ENCODE measurements at regions not wholly inside any gene's neighbourhood (a gene's known extent, or its start where the extent isn't known, plus 50 kb on each side); places are given as distances from the start of the nearest gene placed in this dataset.

DNA sequence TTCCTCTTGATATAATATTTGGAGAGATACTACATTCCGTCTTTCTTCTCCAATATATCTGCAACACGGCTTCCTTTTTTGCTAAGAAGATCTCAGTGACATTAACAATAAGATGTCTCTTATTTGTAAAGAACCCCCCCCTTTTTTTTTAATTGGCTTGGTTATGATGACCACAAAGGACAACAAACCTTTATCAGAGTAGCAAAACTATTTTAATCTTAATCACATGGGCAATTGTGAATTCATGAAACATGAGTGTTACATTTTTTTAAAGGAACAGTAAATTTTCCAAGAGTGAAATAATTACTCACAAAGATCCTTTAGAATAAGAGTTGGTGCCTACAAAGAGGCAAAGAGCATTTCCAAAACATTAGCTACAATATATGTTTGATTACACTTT is 554.1 kb downstream of the MAT2B start:
- 76 to 84% methylated on average over 2 of the region's 2 CpGs for WGBS, 2 donors

DNA sequence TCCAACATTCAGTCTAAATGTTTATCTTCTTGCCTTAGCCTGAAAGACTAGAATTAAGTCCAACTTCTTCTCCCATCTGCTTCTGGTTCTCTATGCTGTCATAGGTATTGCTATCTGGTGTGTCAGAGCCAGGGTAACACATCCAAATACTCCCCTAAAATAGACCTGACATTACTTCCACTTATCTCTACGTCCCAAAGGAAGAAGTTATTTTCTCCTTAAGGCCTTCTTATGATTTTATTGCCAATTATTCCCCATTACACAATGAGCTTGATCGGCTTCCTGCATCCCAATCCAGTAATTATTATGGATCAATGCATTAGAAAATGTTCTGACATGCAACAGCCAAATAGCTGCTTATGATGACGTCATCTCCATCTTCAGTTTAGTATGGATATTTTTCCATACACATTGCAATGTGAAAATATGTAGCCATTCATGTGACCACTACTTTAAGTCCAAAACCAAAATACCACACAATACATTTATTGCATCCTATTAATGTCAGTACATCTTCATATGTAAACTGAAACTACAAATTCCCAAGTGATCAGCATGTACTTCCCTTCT is 555.5 kb downstream of the MAT2B start:
- Histone ChIP-seq H3K27ac (ENCODE audit: low read depth in 1 of 2, low read length in 2 of 2) (no peak overlapping the region), H3K4me1 (ENCODE audit: control insufficient read depth in 1 of 2, insufficient read depth in 2 of 2, low read length in 2 of 2) (no peaks in the 10 kb centered on the region), H3K36me3 (ENCODE audit: control insufficient read depth in 1 of 2, insufficient read depth in 2 of 2, low read length in 1 of 2) (no peaks in the 10 kb centered on the region), H3K27me3 (ENCODE audit: control insufficient read depth in 1 of 2, insufficient read depth in 2 of 2, low read length in 1 of 2) (no peaks in the 10 kb centered on the region), H3K4me3 (ENCODE audit: low read length in 2 of 2) (no peak overlapping the region), H3K9me3 (ENCODE audit: control insufficient read depth, low read length) (no peaks in the 10 kb centered on the region)
- WGBS, 2 donors, result 70 to 73% methylated on average over 3 of the region's 3 CpGs
- DNase-seq (no peak), ATAC-seq (ENCODE audit: low FRiP score) (no peak)
- intact Hi-C loops (cut with DNase I), result no loop called here

More for the DNA sequence above, 554.1 kb downstream of the MAT2B start:
- peaks cover 0 to 2% of the 10 kb centered on the region in 2 donors for H3K4me1 ChIP-seq (ENCODE audit: control insufficient read depth in 1 of 2, insufficient read depth in 2 of 2, low read length in 2 of 2)
- no peaks in the 10 kb centered on the region for H3K27me3 ChIP-seq (ENCODE audit: control insufficient read depth in 1 of 2, insufficient read depth in 2 of 2, low read length in 1 of 2)
- no peak overlapping the region for H3K4me3 ChIP-seq (ENCODE audit: low read length in 2 of 2)
- DNase-seq (no peak), ATAC-seq (ENCODE audit: low FRiP score) (no peak)
- H3K9me3 ChIP-seq (ENCODE audit: control insufficient read depth, low read length), result no peaks in the 10 kb centered on the region
- no peak overlapping the region for H3K27ac ChIP-seq (ENCODE audit: low read depth in 1 of 2, low read length in 2 of 2)
- no peaks in the 10 kb centered on the region for H3K36me3 ChIP-seq (ENCODE audit: control insufficient read depth in 1 of 2, insufficient read depth in 2 of 2, low read length in 1 of 2)
- intact Hi-C loops (cut with DNase I), result no loop called here

DNA sequence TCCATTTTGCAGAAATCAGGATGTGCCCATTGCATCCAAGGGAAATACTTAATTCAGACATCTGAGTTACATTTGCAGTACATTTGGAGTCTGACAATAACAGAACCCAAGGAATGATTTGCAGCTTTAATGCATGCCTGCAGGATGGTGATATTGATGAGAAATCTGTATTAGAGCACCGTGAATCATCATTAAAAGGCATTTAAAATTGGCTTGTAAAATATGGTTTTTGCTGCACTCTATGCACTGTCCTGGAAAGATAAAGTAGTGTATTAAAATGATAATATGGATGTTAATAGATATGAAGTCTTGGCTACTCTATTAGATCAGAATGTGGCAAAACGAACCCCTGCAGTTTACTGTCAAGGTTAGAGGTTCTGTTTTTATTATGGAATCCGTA is 556.9 kb downstream of the MAT2B start:
- ATAC-seq (ENCODE audit: low FRiP score) (no peak), DNase-seq (no peak)
- H3K4me1 ChIP-seq (ENCODE audit: control insufficient read depth in 1 of 2, insufficient read depth in 2 of 2, low read length in 2 of 2), result no peaks in the 10 kb centered on the region
- no peaks in the 10 kb centered on the region for H3K27me3 ChIP-seq (ENCODE audit: control insufficient read depth in 1 of 2, insufficient read depth in 2 of 2, low read length in 1 of 2)
- no peak overlapping the region for H3K27ac ChIP-seq (ENCODE audit: low read depth in 1 of 2, low read length in 2 of 2)
- no peak overlapping the region for H3K4me3 ChIP-seq (ENCODE audit: low read length in 2 of 2)
- no peaks in the 10 kb centered on the region for H3K9me3 ChIP-seq (ENCODE audit: control insufficient read depth, low read length)
- H3K36me3 ChIP-seq (ENCODE audit: control insufficient read depth in 1 of 2, insufficient read depth in 2 of 2, low read length in 1 of 2), result no peaks in the 10 kb centered on the region
- intact Hi-C loops (cut with DNase I), result no loop called here
- WGBS, 2 donors, result 54 to 55% methylated on average over 3 of the region's 3 CpGs

DNA sequence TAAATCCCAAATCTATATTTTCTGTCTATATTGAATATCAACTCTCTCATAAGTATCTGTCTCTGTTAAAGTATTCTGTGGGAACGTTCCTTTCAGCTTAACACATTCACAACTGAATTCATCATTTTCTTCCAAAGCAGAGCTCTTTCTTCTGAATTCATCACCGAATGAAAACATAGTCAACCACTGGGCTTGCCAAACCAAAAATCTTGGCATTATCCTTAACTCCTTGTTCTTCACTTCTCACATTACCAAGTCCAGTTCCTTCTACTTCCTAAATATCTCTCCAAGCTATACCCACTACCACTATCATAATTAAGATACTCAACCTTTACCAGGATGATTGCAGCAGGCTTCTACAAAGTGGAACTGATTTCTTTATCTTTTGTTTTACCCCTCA is 559.8 kb downstream of the MAT2B start:
- intact Hi-C loops (cut with DNase I), result no loop called here
- ATAC-seq (ENCODE audit: low FRiP score), result no peak
- no peak overlapping the region for H3K4me3 ChIP-seq (ENCODE audit: low read length in 2 of 2)
- no peaks in the 10 kb centered on the region for H3K27me3 ChIP-seq (ENCODE audit: control insufficient read depth in 1 of 2, insufficient read depth in 2 of 2, low read length in 1 of 2)
- DNase-seq, result no peak
- 70 to 72% methylated on average over 2 of the region's 2 CpGs for WGBS, 2 donors
- no peaks in the 10 kb centered on the region for H3K36me3 ChIP-seq (ENCODE audit: control insufficient read depth in 1 of 2, insufficient read depth in 2 of 2, low read length in 1 of 2)
- H3K9me3 ChIP-seq (ENCODE audit: control insufficient read depth, low read length), result no peaks in the 10 kb centered on the region
- no peak overlapping the region for H3K27ac ChIP-seq (ENCODE audit: low read depth in 1 of 2, low read length in 2 of 2)
- no peaks in the 10 kb centered on the region for H3K4me1 ChIP-seq (ENCODE audit: control insufficient read depth in 1 of 2, insufficient read depth in 2 of 2, low read length in 2 of 2)

DNA sequence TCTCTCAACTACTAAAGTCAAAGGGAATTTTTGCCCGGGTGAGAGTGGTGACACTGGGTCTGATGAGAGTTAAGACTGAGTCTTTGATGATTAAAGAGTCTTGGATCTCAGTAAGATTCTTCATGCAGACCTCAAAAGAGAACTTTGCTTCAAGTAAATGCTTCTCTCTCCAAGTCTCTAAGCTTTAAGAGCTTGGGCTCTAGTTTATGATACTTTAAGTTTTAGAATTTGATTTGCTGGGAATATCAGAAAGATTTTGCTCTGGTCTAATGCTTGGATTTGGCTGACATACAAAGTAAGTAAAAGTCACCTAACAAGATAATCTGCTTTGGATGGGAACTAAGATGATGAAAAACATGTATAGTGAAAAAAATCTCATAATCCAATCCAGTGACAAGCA is 566.3 kb downstream of the MAT2B start:
- H3K4me1 ChIP-seq (ENCODE audit: control insufficient read depth in 1 of 2, insufficient read depth in 2 of 2, low read length in 2 of 2), result no peaks in the 10 kb centered on the region
- H3K4me3 ChIP-seq (ENCODE audit: low read length in 2 of 2), result no peak overlapping the region
- intact Hi-C loops (cut with DNase I), result no loop called here
- H3K27me3 ChIP-seq (ENCODE audit: control insufficient read depth in 1 of 2, insufficient read depth in 2 of 2, low read length in 1 of 2), result no peaks in the 10 kb centered on the region
- H3K36me3 ChIP-seq (ENCODE audit: control insufficient read depth in 1 of 2, insufficient read depth in 2 of 2, low read length in 1 of 2), result no peaks in the 10 kb centered on the region
- ATAC-seq (ENCODE audit: low FRiP score) (no peak), DNase-seq (no peak)
- WGBS, 2 donors, result 72 to 78% methylated on average over 1 of the region's 1 CpG
- no peak overlapping the region for H3K27ac ChIP-seq (ENCODE audit: low read depth in 1 of 2, low read length in 2 of 2)
- H3K9me3 ChIP-seq (ENCODE audit: control insufficient read depth, low read length), result peaks cover 2% of the 10 kb centered on the region

DNA sequence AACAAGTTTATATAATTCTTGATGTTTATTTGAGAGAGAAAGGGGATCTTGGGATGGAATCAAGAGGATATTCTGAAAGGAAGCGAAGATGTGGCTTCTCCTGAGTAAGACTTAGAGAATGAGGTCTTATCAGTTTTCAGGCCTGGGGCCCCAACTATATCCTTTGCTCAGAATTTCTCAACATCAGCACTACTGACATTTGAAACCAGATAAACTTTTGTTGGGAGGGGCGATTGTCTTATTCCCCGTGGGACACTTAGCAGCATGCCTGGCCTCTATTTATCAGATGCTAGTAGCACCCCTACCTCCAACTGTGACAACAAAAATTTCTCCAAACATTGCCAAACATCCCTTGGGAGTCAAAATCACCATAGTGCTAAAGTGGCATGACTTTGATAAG is 567.7 kb downstream of the MAT2B start:
- Histone ChIP-seq H3K27me3 (ENCODE audit: control insufficient read depth in 1 of 2, insufficient read depth in 2 of 2, low read length in 1 of 2) (no peaks in the 10 kb centered on the region), H3K4me1 (ENCODE audit: control insufficient read depth in 1 of 2, insufficient read depth in 2 of 2, low read length in 2 of 2) (no peaks in the 10 kb centered on the region), H3K4me3 (ENCODE audit: low read length in 2 of 2) (no peak overlapping the region), H3K9me3 (ENCODE audit: control insufficient read depth, low read length) (peaks cover 3% of the 10 kb centered on the region), H3K36me3 (ENCODE audit: control insufficient read depth in 1 of 2, insufficient read depth in 2 of 2, low read length in 1 of 2) (no peaks in the 10 kb centered on the region), H3K27ac (ENCODE audit: low read depth in 1 of 2, low read length in 2 of 2) (no peak overlapping the region)
- ATAC-seq (ENCODE audit: low FRiP score) (no peak), DNase-seq (no peak)
- WGBS, 2 donors, result 35 to 50% methylated on average over 3 of the region's 3 CpGs
- intact Hi-C loops (cut with DNase I), result no loop called here

DNA sequence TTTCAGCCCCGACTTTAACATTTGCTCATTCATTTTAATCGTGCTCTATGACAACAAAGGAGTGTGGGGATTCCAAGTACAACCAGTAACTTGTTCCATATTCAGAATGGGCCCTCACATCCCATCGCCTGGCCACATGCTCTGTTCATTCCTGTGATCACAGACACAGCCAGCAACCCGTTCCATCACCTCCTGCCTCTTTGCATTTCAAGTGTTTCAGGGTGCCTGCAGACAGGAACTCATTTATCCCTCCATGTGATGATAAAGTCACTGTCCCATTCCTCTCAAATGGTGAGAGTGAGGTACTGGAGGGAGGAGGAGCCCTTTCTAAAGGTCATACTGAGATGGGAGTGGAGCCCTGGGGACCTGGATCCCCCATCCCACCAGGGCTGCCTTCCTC is 571.1 kb downstream of the MAT2B start:
- H3K4me1 ChIP-seq (ENCODE audit: control insufficient read depth in 1 of 2, insufficient read depth in 2 of 2, low read length in 2 of 2), result no peaks in the 10 kb centered on the region
- DNase-seq (no peak), ATAC-seq (ENCODE audit: low FRiP score) (no peak)
- no peaks in the 10 kb centered on the region for H3K36me3 ChIP-seq (ENCODE audit: control insufficient read depth in 1 of 2, insufficient read depth in 2 of 2, low read length in 1 of 2)
- no peak overlapping the region for H3K27ac ChIP-seq (ENCODE audit: low read depth in 1 of 2, low read length in 2 of 2)
- WGBS, 2 donors, result 68 to 75% methylated on average over 4 of the region's 4 CpGs
- peaks cover 3% of the 10 kb centered on the region for H3K9me3 ChIP-seq (ENCODE audit: control insufficient read depth, low read length)
- no peak overlapping the region for H3K4me3 ChIP-seq (ENCODE audit: low read length in 2 of 2)
- intact Hi-C loops (cut with DNase I), result no loop called here
- H3K27me3 ChIP-seq (ENCODE audit: control insufficient read depth in 1 of 2, insufficient read depth in 2 of 2, low read length in 1 of 2), result no peaks in the 10 kb centered on the region

DNA sequence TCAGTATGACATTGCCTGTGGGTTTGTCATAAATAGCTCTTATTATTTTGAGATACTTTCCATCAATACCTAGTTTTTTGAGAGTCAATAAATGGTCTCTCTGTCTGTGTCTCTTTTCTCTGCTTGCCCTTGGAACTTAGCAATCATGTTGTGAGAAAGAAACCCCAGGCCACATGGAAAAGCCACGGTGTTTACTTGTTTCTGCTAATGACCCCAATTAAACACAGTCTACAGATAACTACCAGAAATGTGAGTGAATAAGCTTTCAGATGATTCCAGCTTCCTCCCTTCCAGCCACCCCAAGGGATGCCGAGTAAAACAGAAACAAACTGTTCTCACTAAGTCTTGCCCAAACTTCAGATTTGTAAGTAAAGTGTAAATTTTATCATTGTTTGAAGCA is 584.9 kb downstream of the MAT2B start:
- 49 to 64% methylated on average over 2 of the region's 2 CpGs for WGBS, 2 donors

DNA sequence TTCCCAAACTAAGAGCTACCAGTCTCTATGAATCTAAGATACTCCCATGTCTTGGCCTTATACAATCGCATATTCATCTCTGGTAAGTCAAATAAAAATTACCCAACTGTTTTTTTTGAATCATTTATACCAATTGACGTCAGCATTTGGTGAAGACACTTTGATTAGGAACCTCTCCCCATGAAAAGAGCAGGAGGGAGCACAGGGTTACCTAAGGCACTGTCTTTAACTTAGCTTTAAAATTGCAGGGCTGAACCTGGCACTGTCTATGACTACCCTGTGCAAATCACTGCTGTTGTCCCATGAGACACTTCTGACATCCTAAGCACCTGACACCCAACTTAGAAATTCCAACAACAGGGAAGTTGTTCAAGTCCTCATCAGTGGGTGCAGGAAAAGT is 586.4 kb downstream of the MAT2B start:
- intact Hi-C loops (cut with DNase I), result no loop called here
- 68 to 70% methylated on average over 2 of the region's 2 CpGs for WGBS, 2 donors
- H3K9me3 ChIP-seq (ENCODE audit: control insufficient read depth, low read length), result no peaks in the 10 kb centered on the region
- H3K4me3 ChIP-seq (ENCODE audit: low read length in 2 of 2), result no peak overlapping the region
- ATAC-seq (ENCODE audit: low FRiP score) (no peak), DNase-seq (no peak)
- H3K27me3 ChIP-seq (ENCODE audit: control insufficient read depth in 1 of 2, insufficient read depth in 2 of 2, low read length in 1 of 2), result no peaks in the 10 kb centered on the region
- H3K27ac ChIP-seq (ENCODE audit: low read depth in 1 of 2, low read length in 2 of 2), result no peak overlapping the region
- no peaks in the 10 kb centered on the region for H3K4me1 ChIP-seq (ENCODE audit: control insufficient read depth in 1 of 2, insufficient read depth in 2 of 2, low read length in 2 of 2)
- no peaks in the 10 kb centered on the region for H3K36me3 ChIP-seq (ENCODE audit: control insufficient read depth in 1 of 2, insufficient read depth in 2 of 2, low read length in 1 of 2)

More for the DNA sequence above, 584.9 kb downstream of the MAT2B start:
- no peak for ATAC-seq (ENCODE audit: low FRiP score)
- Histone ChIP-seq H3K36me3 (ENCODE audit: control insufficient read depth in 1 of 2, insufficient read depth in 2 of 2, low read length in 1 of 2) (no peaks in the 10 kb centered on the region), H3K27ac (ENCODE audit: low read depth in 1 of 2, low read length in 2 of 2) (no peak overlapping the region), H3K27me3 (ENCODE audit: control insufficient read depth in 1 of 2, insufficient read depth in 2 of 2, low read length in 1 of 2) (no peaks in the 10 kb centered on the region), H3K9me3 (ENCODE audit: control insufficient read depth, low read length) (no peaks in the 10 kb centered on the region), H3K4me3 (ENCODE audit: low read length in 2 of 2) (no peak overlapping the region), H3K4me1 (ENCODE audit: control insufficient read depth in 1 of 2, insufficient read depth in 2 of 2, low read length in 2 of 2) (no peaks in the 10 kb centered on the region)
- intact Hi-C loops (cut with DNase I), result no loop called here
- DNase-seq, result no peak

Measured in aorta (tissue), 5 donors.